Gastroesophageal sphincter (tissue), 4 donors: ENCODE measurements at regions not wholly inside any gene's neighbourhood (a gene's known extent, or its start where the extent isn't known, plus 50 kb on each side); places are given as distances from the start of the nearest gene placed in this dataset.
"Not testable (repeated sequence)": the region's sequence is repeated elsewhere in the genome, so short reads cannot be mapped to it uniquely, and the experiment has no call there.

Source experiments
- ATAC-seq: fragments of 150-250 bp; one replicate; pipeline ENCODE4 v1.9.1; 2016; ENCODE audit warnings: mild to moderate bottlenecking, moderate library complexity
- H3K27ac ChIP-seq, 4 donors: fragments of 200-600 bp; sonication (generic) in 3 of 4; 1 replicate in 3 of 4; 2 replicates in 1 of 4; pipeline ENCODE4 v1.5.1; 2016 to 2019
- H3K27me3 ChIP-seq: fragments of 200-600 bp; sonication (generic); one replicate; pipeline ENCODE4 v1.5.1; 2019
- H3K36me3 ChIP-seq, 2 donors: fragments of 200-600 bp; sonication (generic); one replicate each; pipeline ENCODE4 v1.5.1; 2019; ENCODE audit warnings: control low read depth in 1 of 2
- H3K4me1 ChIP-seq, 3 donors: fragments of 200-600 bp; sonication (generic); 1 replicate in 2 of 3; 2 replicates in 1 of 3; pipeline ENCODE4 v1.5.1; 2016 to 2019; ENCODE audit warnings: control low read depth in 2 of 3
- H3K4me3 ChIP-seq, 2 donors: fragments of 200-600 bp; sonication (generic); one replicate each; pipeline ENCODE4 v1.5.1; 2019; ENCODE audit warnings: mild to moderate bottlenecking in 1 of 2, moderate library complexity in 1 of 2
- H3K9me3 ChIP-seq, 3 donors: fragments of 200-600 bp; sonication (generic); one replicate each; pipeline ENCODE4 v1.5.1; 2017 to 2019; ENCODE audit warnings: control low read depth in 2 of 3
- WGBS, 2 donors: methylation state at CpG; one replicate each; pipeline ENCODE4 v1.1.5; 2018; ENCODE audit warnings: low coverage in 1 of 2; 5-methylcytosine and 5-hydroxymethylcytosine counted together

DNA sequence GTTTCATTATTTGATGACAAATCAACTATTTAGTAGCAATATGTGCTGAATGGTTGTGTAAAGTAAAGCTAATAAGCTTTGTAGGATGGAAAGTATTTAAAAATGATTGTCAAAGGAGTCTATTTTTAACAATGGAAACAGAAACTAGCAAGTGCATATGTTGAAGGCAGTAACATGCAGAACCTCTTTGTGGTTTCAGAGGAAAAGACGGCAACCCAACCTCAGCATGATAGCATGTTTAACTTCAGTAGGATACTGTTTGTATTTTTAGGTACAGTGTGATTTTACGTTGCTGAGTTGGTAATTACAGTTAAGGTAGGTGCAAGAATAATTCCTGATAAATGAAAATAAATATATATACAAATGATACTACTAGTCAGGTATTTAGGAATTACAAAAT lies 545.4 kb downstream of the CDY1 start:
- ATAC-seq, H3K4me3 ChIP-seq, H3K9me3 ChIP-seq, H3K27me3 ChIP-seq, H3K36me3 ChIP-seq, H3K4me1 ChIP-seq, H3K27ac ChIP-seq: not testable (repeated sequence)
- no CpG with 5 or more reads among the region's 2 CpGs for WGBS, 2 donors

DNA sequence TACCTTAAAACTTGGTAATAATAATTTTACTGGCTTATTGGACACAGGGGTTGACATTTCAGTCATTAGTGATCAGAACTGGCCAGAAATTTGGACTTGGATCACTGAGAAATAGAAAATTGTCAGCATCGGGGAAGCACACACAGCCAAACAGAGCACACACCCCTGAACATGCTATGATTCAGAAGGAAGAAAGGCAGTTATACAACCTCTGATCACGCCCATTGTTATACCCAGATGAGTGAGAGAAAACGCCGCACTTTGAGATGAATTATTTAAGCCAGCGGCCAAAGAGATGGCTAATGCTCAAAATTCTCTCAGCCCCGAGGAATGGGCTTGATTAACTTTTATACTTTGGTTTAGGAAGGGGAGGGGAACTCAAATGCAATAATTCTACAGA lies 557.4 kb downstream of the CDY1 start:
- H3K4me3 ChIP-seq, H3K9me3 ChIP-seq, H3K36me3 ChIP-seq, H3K27me3 ChIP-seq, H3K4me1 ChIP-seq, H3K27ac ChIP-seq, ATAC-seq: not testable (repeated sequence)
- WGBS, 2 donors, result no CpG with 5 or more reads among the region's 6 CpGs

DNA sequence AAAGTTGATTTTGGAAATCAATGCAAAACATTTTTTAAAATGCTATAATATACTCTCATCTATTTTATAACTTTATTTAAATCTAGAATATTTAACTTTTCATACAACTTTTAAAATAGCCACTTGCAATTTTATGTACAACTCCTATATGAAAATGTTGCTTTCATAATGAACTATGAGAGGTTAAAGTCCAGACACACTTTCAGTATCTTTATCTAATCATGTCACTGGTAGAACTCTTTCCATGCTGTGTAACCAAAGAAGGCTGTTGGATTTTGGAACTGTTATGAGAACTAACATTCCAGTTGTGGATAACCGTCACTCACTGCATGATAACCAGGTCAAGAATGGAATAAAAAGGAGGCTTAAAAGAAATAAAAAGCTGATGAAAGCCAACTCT lies 603.1 kb downstream of the CDY1 start:
- no CpG with 5 or more reads among the region's 1 CpG for WGBS, 2 donors
- H3K4me1 ChIP-seq, ATAC-seq, H3K27ac ChIP-seq, H3K27me3 ChIP-seq, H3K36me3 ChIP-seq, H3K9me3 ChIP-seq, H3K4me3 ChIP-seq: not testable (repeated sequence)

DNA sequence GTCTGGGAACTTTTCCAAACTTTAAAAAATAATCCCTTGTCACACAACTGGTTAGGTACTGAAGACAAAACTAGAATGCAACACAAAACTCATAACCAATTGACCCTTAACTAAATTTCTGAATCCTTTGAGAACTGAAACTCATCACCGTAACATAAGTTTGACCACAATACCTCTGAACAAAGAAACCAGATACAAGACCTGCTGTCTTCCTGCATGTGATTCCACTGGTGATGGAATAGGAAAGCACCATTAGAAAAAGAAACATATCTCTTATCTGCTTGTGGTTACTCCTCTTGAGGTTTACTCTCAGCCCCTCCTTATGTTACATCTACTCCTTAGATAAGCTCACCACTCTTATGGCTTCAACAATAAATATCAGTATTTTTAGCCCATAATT lies 603.6 kb downstream of the CDY1 start:
- no CpG with 5 or more reads among the region's 1 CpG for WGBS, 2 donors
- not testable (repeated sequence) for H3K27ac ChIP-seq, H3K9me3 ChIP-seq, ATAC-seq, H3K4me1 ChIP-seq, H3K36me3 ChIP-seq, H3K27me3 ChIP-seq, H3K4me3 ChIP-seq

DNA sequence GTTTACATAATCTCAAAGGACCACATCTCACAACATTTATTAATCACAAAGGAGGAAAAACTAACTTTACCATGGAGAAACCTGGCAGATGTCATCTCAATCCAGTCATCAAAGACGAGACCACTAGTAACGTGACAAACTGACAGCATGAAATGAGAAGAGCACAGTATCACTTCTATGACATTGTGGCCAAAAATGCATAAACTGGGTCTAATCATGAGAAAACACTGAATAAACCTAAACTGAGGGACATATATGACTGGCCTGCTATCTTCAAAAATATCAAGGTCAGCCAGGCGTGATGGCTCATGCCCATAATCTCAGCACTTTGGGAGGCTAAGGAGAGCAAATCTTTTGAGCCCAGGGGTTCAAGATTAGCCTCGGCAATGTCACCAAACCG lies 619.0 kb downstream of the CDY1 start:
- not testable (repeated sequence) for H3K4me3 ChIP-seq, ATAC-seq, H3K36me3 ChIP-seq, H3K27ac ChIP-seq, H3K9me3 ChIP-seq, H3K27me3 ChIP-seq, H3K4me1 ChIP-seq
- WGBS, 2 donors, result no CpG with 5 or more reads among the region's 5 CpGs

DNA sequence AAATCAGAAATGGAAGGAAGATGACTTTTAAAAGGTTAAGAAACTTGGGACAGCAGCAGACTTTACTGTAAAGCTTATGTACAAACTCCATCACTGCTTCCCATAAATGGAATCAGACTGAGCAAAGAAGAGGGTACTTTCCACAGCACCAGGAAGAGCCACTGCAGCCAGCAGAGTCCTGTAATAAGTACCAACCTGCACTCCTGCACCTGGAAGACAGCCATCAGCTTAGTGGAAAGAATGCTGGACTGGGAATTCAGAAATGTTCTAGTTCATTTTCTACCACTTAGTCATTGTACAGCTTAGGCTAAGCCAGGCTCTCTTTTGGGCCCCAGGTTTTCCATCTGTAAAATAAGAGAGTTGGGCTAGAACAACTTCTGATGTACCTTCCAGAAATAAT lies 632.3 kb downstream of the CDY1 start:
- H3K4me3 ChIP-seq, H3K27me3 ChIP-seq, H3K27ac ChIP-seq, H3K4me1 ChIP-seq, ATAC-seq, H3K36me3 ChIP-seq, H3K9me3 ChIP-seq: not testable (repeated sequence)

DNA sequence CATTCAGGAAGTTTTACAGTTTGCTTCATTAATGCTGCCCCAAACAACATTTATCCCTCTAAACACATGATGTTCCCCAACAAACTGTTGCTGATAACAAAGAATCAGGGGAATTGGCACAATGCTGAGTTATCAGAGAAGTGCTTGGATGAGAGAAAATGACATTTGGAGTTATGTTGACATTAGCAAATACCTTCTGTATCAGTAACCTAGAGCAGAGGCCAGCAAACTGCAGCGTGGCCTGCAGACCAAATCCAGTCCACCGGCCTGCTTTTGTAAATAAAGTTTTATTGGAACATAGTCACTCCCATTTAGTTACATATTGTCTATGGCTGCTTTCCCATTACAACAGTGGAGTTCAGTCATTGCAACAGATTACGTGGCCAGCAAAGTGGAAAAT lies 643.5 kb downstream of the CDY1 start:
- H3K27ac ChIP-seq, H3K27me3 ChIP-seq, H3K4me1 ChIP-seq, ATAC-seq, H3K36me3 ChIP-seq, H3K9me3 ChIP-seq, H3K4me3 ChIP-seq: not testable (repeated sequence)
- WGBS, 2 donors, result no CpG with 5 or more reads among the region's 3 CpGs

DNA sequence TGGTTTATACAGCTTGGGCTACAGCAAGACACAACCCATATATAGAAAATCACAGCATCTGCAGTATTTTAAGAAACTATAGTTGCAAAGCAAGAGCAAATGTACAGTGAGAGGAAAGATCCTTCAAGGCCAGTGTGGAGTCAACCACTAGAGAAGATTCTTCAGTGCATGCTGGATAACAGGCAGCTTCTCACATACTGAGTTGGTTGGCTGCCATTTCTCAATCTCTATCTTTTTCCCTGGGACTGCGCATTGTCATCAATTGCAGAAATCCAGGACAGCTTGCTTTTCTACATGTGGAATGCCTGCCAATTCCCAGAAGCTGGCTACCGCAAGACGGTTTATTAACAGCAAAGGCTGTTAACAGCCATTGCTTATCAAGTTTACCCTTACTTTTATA lies 646.5 kb downstream of the CDY1 start:
- no CpG with 5 or more reads among the region's 3 CpGs for WGBS, 2 donors
- H3K36me3 ChIP-seq, H3K4me3 ChIP-seq, H3K27me3 ChIP-seq, H3K9me3 ChIP-seq, ATAC-seq, H3K27ac ChIP-seq, H3K4me1 ChIP-seq: not testable (repeated sequence)

DNA sequence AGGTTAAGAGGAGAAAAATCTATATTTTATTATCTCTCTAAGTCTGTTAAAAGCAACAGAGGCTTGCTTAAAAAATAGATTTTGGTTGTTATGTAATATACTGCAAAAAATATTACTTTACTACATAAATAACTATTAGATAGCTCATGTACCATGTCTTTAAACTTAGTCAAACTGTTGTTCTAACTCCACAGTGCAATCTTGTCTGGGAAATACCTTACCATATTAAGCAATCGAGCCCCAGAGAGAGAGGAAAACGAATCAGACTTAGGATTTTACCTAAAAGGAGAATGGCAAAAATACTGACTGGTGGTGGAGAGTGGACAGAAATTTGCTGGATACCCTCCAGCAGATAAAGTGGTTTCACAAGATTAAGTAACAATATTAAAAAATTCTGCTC lies 647.0 kb downstream of the CDY1 start:
- ATAC-seq, result not testable (repeated sequence)

DNA sequence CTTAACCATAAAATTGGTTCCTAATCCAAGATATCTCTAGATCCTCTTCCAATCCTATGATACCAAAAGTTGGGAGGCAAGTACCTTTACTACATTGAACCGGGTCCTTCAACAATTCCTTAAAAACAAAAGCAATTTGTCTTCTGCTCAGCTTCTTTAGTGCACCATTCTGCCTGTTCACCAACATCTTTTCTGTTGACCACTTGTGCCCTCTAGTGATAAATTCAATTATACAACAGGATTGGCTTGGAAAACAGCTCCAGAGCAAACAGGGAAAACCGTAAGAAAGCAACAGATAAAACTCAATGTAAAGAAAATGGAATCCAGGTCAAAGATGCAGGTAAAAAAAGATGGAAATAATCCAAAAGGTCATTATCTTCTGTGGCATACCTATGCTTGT lies 651.2 kb downstream of the CDY1 start:
- not testable (repeated sequence) for H3K27ac ChIP-seq, H3K4me1 ChIP-seq, H3K27me3 ChIP-seq, ATAC-seq, H3K9me3 ChIP-seq, H3K36me3 ChIP-seq, H3K4me3 ChIP-seq
- no CpG with 5 or more reads among the region's 2 CpGs for WGBS, 2 donors

More for the DNA sequence above, 647.0 kb downstream of the CDY1 start:
- H3K27me3 ChIP-seq, H3K4me1 ChIP-seq, H3K9me3 ChIP-seq, H3K4me3 ChIP-seq, H3K36me3 ChIP-seq, H3K27ac ChIP-seq: not testable (repeated sequence)
- no CpG with 5 or more reads among the region's 2 CpGs for WGBS, 2 donors

DNA sequence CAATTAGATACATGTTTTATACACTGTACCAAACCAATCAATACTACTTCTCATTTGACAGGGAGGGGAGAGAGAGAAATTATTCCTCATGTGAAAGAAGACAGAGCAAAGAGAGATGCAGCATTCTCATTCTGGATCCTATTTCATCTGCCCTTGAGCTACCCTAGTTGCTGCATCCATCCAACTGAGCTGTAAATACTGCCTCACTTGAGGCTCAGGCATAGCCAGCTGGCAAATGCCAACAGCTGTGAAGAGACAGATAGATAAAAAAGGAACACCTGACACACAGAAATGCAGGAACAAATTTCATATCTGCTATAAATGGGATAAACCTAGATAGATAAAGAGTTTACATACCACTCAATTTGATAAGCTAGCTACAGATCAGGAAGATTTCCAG lies 684.1 kb downstream of the CDY1 start:
- ATAC-seq, H3K27me3 ChIP-seq, H3K4me3 ChIP-seq, H3K9me3 ChIP-seq, H3K4me1 ChIP-seq, H3K27ac ChIP-seq, H3K36me3 ChIP-seq: not testable (repeated sequence)

DNA sequence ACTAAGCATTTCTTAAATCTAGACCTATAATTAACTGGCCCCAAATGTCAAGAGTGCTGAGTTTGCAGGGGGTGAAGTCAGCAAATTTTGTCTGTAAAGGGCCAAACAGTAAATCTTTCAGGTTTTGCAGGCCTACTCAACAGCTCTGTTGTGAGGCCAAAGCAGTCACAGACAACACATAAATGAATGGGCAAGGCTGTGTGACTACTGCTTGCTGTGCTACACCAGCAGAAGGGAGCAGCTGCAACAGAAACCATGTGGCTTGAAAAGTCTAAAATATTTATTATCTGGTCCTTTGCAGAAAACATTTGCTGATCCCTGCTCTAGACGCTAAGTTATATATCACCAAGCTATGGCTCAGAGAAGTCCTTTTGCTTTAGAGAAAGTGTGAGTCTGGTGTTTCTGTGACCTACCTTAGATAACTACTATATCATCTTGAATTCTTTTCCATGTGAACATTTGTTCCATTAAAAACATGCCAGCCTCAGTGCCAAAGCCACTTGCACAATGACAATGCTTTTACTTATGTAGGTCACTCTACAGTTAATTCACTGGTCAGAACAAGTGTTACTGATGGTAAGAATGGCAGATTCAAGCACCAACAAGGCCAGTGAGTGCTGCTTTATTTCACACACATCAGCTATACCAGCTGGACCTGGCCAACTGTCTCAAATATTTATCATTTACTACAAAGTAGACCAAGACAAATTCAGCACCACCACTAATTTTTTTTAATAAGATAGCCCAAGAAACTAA lies 684.9 kb downstream of the CDY1 start:
- not testable (repeated sequence) for H3K9me3 ChIP-seq, H3K27me3 ChIP-seq, H3K27ac ChIP-seq, H3K4me3 ChIP-seq, ATAC-seq, H3K36me3 ChIP-seq, H3K4me1 ChIP-seq
- WGBS, 2 donors, result no CpG with 5 or more reads among the region's 1 CpG

DNA sequence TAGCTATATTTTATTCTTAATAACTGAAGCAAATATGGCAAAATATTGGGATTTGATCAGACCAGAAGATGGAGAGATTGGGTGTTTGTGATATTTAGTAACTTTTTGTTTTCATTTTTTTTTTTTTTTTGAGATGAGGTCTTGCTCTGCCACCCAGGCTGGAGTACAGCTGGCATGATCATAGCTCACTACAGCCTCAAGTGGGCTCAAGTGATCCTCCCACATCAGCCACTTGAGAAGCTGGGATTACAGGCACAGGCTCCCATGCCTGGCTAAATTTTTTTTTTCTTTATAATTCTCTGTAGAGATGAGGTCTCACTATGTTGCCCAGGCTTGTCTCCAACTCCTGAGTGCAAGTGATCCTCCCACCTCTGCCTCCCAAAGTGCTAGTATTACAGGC lies 686.4 kb downstream of the CDY1 start:
- not testable (repeated sequence) for ATAC-seq, H3K4me1 ChIP-seq, H3K36me3 ChIP-seq, H3K9me3 ChIP-seq, H3K27me3 ChIP-seq, H3K4me3 ChIP-seq, H3K27ac ChIP-seq
